Activated T-helper 9 cell treated with anti-CD3 and anti-CD28 coated beads, Interleukin-2, amount 50 U/mL, for 16 hours (primary cell): ENCODE measurements at regions not wholly inside any gene's neighbourhood (a gene's known extent, or its start where the extent isn't known, plus 50 kb on each side); places are given as distances from the start of the nearest gene placed in this dataset.
"Not testable (repeated sequence)": the region's sequence is repeated elsewhere in the genome, so short reads cannot be mapped to it uniquely, and the experiment has no call there.

Source experiments
- DNase-seq: peaks from one replicate; pipeline ENCODE4 v3.0.0-alpha.2; 2020; ENCODE audit warnings: low read depth

DNA sequence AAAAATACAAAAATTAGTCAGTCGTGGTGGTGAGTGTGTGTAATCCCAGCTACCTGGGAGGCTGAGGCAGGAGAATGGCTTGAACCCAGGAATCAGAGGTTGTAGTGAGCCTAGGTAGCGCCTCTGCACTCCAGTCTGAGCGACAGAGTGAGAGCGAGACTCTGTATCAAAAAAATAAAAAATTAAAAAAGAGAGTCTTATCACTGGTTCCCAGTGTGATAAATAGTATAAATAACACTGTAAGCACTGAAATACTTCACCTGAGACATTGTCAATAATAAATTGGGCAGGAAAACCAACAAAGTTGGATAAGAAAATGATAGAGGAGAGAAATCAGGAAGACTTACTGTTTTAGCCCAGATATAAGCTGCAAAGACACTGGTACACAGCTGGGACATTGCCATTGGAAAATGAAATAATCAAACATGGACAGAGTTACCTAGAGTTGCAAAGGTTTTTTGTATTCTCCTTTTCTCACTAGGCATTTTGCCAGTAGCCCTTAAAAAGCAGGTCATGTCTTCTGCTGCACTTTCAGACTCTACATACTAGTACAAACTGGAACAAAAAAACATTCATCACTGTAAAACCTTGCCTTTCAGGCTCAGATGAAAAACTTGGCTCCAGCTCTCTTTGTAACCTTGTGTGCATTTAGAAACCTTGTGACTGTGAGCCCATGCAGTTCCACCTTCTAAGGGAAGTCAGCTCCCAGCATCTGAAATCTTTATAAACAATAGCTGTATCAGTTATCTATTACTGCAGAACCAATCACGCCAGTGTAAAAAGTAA, 55.0 kb upstream of the PPP1R2C start:
- no peak for DNase-seq

DNA sequence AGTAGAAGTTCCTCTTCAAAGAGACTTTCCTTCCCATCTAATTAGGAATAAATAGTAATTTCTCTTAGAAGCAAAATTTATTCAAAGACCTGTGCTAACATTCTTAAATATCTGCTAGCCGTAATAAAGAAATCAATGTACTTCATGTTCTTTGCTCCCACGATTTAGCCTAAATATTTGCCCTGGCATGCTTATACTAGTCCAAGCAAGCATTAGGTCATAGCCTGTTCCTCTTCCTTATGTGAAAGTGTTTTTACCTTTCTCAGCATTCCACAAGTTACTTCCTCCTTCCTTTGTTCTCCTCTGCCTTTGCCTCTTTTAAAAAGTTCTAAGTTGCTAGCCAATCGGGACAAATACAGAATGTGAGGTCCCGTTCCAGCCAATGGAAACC, 55.6 kb upstream of the PPP1R2C start:
- not testable (repeated sequence) for DNase-seq

DNA sequence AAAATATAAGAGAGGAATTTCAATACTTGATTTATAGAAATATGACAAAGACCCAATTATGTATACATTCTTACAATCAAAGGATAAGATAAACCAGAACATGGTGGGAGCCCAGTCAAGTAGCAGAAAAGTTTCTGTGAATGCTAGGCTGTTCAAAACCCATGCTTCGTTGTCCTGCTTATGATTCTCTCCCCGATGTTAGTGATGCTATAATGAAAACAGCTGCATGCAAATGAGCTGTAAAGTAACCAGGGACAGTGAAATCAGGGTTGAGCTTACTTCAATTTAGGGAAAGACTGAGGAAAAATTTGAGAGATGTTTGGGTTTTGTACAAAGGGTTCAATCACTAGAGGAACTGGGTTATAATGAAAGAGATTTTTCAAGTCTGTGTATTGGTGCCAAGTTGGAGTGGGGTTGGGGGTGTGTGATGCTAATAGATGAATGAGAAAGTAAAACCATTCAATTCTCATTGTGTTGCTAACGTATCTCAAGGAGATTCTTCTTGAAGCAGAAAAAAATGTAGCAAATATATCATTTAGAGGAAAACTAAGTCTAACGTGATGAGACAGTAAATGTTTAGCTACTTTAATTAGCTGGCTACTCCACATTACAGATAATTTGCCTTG, 59.3 kb upstream of the PPP1R2C start:
- no peak for DNase-seq

DNA sequence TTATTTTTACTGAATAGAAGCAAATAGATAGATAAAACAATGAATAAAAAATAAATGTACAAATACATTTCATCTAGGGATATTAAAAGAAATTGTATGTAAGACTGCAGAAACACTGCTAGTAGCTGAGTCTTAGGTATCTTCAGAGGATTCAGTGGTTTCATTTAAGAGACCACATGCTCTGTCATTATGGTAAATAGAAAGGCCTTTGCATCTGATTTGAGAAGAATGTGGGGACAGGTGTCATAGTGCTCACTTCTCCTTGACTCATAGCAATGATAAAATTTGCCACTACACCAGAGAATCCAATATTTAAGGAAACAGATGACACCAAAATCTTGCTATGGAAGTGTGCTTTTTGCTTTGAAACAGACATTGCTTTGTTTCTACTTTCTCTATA, 59.8 kb upstream of the PPP1R2C start:
- DNase-seq: no peak

DNA sequence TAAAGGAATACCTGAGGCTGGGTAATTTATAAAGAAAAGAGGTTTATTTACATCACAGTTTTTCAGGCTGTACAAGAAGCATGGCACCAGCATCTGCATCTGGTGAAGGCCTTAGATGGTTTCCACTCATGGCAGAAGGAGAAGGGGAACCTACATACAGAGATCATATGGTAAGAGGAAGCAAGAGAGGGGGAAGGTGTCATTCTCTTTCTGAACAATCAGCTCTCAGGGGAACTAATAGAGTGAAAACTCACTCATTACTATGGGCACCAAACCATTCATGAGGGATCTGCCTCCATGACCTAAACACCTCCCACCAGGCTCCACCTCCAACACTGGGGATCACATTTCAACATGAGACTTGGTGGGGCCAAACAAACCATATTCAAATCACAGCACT, 61.7 kb upstream of the PPP1R2C start:
- DNase-seq: no peak

DNA sequence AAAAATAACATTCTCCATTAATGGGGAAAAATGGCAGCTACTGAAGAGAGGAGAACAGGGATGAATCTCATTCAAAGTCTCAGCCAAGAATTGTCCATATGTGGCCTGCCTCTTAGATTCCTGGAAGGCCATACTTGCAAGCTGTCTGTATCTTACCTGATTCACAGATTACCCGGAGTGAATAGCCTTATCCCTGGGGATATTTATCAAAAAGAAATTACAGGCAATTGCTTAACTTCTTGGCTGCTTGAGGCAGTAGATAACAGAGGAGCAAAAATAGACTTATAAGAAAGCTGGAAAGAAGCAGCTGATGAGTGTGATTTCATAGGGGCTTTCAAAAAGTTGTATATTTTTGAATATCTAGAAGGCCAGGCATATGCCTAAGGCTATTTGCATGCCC, 68.8 kb upstream of the PPP1R2C start:
- no peak for DNase-seq

DNA sequence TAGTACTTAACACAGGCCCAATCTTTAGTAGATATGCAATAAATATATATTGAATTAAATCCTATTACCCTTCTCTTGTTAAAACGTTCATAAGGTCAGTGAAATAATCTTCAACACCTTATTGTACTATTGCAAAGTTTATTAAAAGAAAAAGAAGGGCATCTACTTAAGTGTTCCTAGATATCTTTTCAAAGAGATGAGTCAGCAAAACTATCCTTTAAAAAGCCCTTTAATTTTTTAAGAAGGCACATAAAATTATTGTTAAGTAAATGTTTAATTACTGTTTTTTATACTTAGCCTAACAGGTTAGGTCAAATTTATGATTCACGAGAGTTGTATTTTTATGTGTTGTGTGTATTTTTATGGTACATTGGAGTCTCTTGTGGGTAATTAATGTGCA, 77.3 kb upstream of the PPP1R2C start:
- no peak for DNase-seq

DNA sequence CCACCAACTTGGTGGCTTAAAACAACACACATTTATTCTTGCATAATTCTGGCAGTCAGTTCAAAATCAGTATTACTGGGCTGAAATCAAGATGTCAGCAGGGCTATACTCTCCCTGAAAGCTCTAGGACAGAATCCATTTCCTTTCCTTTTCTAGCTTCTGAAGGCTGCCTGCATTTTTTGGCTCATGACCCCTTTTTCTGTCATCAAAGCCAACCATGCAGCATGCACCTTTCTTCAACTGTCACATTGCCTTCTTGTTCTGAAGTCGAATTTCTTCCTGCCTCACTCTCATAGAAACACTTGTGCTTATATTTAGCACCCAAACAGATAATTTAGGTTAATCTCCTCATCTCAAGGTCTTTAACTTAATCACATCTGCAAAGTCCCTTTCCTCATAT, 79.8 kb upstream of the PPP1R2C start:
- no peak for DNase-seq

DNA sequence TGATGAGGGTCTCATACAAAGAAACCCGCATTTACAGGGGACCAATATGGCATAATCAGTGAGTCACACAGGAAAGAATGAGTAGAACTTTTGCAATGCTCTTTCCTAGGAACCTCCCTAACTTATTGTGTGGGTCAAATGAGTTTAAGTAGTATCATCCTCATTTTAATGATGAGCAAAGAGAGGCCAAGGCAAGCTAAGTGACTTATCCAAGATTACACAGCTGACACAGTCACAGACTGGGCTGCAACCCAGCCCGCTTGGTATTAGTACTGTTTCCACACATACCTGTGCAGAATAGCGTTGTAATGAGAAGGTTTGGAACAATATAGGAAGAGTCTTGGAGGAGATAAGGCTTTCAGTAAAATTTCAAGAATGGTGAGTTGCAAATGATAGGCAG, 91.0 kb upstream of the PPP1R2C start:
- DNase-seq: no peak

DNA sequence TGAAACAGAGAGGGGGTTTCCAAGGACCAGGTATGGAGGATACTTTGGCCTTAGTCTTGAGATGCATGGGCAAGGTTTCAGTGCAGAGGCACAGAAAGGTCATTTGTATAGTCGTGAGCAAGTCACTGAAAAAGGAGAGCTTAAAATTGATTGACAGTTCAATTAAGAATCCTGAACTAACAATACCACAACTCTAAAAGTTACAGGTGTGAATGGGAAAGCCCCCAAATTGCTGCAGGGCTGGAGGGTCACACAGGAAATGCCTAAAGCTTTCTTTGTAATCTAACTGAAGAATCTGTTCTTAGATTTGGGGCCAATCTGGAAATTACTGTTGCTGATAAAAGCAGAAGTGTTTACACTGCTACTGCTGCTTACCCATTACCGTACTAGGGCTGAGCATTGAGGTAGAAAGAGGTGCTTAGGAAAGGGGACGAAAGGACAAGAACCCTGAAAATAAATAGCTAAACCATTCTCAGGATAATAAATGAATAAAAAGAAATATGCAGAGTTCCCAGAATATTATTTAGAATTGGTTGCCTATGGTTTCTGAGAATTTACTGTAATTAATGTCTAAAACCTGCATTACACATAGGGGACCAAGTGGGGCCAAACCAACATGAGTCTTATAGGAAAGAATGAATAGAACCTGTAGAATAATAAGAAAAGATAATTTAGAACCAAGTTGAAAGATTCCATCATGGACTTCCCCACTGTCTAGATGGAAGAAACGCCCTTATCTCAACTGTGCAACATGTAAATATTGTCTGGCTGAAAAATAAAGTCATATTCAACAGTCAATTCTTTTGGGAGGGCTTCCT, 91.9 kb upstream of the PPP1R2C start:
- DNase-seq: no peak

DNA sequence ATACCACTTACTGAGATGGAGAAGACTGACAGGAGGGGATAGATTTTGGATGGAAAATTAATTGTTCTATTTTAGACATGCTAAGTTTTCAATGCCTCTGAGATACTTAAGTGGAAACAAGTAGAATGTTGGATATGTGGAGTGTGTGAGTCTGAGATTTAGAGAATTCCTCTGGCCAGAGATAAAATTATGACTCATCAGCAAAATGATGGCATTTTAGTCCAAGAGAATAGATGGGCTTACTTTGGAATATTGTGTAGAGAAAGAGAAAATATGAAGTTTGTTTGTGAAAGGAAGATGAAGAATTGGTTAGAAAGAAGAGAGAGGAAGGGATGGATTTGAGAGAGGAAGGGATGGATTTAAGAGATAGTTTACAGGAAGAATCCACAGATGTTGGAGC, 108.6 kb upstream of the PPP1R2C start:
- DNase-seq: no peak

DNA sequence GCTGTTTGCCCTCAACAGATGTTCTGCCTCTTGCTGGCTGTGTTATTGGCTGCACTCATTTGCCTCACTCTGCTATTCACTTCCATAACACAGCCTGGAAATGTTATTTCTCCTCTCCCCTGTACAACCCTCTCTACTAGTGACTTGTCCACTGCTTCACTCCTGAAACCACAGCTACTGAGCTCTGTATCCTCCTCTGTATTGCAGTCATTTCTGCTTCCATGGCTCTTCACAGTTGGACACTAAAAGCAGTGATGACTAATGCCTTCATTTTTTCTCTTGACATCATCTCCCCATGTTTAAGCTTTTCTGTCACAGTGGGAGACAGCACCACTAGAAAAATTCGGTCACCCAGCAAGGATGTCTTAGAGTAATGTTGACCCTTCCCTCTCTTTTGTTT, 123.0 kb upstream of the PPP1R2C start:
- no peak for DNase-seq

DNA sequence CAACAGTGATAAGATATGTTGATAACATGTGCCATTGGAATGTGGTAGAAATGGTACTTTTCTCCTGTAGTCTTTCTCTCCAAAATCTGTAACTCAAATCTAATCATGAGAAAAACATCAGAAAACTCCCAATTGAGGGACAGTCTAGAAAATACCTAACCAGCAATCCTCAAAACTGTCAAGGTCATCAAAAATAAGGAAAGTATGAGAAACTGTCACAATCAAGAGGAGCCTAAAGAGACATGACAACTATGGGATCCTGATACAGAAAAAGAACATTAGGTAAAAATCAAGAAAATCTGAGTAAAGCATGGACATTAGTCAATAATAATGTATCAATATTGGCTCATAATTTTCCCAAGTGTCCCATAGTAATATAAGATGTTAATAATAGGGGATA, 124.5 kb upstream of the PPP1R2C start:
- no peak for DNase-seq

DNA sequence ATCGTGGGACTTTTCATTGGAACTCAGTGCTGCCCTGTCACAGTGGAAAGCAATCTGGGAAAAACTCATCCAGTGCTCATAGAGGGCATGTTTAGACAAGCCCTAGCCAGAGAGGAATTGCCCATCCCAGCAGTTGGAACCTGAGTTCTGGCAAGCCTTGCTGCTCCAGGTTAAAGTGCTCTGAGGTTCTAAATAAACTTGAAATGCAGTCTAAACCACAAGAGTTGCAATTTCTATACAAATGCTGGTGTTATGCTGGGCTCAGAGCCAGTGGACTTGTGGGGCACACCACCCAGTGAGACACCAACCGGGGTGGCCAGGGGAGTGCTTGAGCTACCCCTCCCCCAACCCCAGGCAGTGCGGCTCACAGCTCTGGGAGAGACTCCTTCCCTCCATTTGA, 142.8 kb upstream of the PPP1R2C start:
- no peak for DNase-seq

DNA sequence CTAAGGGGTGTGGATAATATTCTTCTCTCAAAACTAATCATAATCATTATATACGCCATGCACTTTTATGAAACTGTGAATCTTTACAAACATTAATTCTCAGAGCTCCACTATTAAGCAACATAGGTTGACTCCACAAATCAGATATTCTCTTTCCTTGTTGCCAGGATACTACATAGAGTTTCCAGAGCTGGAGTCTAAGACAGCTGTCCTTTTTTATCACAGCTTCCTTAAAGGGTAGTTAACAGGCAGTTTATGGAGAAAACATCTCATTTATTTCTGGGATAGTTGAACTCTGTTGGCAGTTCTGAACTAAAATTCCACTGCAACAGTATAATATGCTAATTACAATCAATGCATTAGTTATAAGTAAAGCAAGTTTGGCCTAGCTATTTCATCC, 152.1 kb upstream of the PPP1R2C start:
- no peak for DNase-seq

DNA sequence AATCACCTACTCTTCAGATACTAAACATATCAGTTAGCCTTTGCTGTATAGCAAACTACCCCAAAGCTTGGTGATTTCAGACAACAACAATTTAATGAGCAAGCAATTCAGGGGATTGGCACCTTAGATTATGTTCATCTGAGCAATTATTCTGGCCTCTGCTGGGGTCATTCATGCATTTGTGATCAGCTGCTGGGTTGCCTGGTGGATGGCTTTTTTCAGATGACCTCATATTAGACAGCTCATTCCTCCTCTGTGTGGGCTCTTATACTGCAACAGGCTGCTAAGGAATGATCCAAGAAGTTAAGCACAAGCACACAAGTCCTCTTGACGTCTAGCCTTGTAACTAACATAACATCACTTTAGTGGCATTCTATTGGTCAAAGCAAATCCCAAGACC, 153.0 kb upstream of the PPP1R2C start:
- DNase-seq: no peak

DNA sequence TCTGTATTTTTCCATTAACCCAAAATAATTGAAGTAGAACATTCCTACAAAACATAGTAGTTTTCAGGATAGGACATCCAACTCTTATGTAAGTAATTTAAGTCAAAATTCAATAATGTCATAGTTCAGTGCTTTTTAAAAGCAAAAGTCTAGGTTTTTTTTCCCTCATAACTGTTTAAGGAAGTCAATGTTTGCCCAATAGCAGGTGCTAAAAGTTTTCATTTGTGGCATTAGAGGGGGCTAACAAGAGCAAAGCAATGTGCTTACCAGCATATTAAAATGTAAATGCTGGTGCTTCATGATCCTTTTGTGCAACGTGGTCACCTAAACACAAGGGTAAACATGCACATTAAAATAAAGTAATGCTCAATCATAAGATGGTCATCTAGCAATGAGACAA, 155.2 kb upstream of the PPP1R2C start:
- no peak for DNase-seq

DNA sequence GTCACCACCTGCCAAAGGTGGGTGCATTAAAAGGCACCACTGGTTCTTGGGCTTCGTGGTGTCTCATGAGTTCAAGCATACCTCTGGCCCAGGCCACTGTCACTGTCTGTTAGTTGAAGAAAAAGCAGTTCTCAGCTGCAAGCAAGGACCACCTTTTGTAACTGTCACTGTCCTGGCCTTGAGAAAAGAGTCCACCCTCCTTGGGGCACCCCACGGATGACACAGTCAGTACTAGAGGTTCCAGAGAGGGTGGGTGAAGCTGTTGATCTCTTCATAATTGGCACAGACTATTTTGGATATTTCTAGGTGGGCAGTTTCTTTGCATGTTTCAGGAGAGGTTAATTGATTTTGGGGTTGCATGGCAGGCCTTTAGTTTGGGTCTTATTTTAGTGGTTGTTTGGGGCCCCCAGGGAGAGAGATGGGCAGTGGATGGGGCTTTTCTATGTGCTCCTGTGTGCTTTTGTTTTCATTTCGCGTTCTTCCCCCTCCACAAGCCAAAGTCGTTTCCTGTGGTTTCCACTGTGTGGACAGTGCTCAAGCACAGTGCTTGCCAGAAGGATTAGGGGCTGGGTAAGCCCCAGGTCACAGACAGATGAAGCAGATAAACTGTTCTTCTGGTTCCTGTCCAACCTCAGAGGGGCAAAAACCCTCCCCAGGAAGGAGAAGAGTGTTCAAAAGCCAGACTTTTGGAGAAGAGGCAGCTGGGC, 156.2 kb upstream of the PPP1R2C start:
- DNase-seq: no peak

DNA sequence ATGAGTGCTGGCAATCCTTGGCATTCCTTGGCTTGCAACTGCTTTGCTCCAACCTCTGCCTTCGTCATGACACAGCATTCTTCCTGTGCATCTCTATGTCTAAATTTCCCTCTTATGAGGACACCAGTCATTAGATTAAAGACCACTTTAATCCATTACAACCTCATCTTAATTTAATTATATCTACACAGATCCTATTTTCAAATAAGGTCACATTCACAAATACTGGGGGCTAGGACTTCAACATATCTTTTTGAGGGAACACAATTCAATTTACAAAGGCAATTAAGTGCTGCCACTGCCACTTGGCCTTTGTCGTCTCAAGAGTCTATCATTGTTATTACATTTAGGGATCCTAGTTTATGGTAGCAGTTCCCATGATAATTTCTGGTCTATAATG, 163.7 kb upstream of the PPP1R2C start:
- DNase-seq: no peak

DNA sequence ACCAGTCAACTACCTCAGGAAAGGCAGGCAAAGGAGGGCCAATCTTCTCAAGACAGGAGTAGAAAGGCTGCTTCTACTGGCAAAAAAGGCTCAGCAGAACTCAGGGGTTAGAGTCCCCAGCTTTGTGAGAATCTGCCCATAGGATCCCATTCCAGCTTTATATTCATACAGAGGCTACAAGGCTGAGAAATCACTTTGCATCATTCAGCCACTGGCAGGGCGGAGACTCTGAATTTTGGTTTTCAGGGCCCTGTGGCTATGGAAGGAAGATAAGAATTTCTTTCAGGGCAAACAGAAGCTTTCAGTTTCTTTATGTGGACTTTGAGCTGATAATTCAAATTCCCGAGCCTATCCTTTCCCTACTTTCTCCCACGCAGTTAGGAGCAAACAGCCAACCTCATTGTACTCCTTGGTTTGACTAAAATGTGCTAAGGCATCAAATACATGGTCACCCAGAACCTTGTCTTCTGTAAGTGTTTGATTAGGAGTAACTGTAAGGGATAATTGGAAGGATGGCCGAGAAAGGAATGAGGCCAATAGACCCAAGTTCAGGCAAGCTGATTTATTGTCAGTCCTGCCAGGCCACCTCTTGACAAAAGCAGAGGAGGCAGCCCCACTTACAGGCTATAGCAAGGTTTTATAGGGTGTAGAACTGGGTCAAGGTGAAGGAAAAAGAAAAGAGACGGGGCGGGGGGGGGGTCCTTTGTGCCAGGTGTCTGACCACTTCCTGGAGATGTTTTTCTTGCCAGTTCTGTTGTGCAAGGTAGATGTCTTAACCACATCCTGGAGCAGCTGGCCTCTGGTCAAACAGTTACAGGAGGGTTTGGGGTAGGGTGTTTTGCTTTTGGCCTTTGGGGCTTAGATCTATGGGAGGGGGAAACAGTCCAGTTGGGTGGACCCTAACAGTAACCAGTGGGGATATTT, 165.3 kb upstream of the PPP1R2C start:
- no peak for DNase-seq

DNA sequence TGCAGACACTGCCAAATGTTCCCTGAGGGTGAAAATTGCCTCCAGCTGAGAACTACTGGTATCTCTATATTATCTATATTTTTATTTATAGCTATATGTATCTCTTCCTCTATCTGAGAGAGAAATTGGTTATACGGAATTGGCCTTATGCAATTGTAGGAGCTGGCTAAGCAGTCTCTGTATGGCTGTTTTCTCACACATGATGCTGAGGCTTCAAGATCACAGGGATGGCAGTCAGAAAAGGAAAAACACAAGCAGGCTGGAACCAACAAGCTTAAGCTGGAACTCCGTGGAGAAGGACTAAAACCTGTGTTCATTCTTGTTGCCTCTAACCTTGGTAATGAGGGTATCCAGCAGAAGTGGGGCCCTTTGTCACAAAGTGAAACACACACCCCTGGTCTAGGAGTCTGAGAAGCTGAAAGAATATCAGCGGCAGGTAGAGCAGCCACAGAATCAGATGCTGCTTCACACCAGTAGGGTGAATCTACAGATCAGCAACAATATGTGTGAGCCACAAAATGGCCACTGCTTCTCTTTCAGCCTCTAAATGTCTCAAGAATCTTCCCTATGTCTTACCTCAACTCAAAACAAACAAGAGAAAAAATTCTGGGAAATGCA, 166.5 kb upstream of the PPP1R2C start:
- no peak for DNase-seq
